Uterus (tissue), 2 donors: ENCODE measurements at regions not wholly inside any gene's neighbourhood (a gene's known extent, or its start where the extent isn't known, plus 50 kb on each side); places are given as distances from the start of the nearest gene placed in this dataset.

Experiments used
- POLR2A ChIP-seq, 2 donors: fragments of 450-650 bp; IDR thresholded peaks; one replicate each; pipeline ENCODE4 v1.6.1; 2016; ENCODE audit warnings: antibody characterized with exemption in 2 of 2, mild to moderate bottlenecking in 1 of 2, moderate library complexity in 1 of 2
- TF ChIP-seq, protein P1 (sequence below), 4 experiments: fragments of 200-600 bp in 2 of 4; fragments of 450-650 bp in 2 of 4; sonication (generic) in 2 of 4; IDR thresholded peaks; one replicate each; pipeline ENCODE4 v1.5.1; 2016 to 2019; ENCODE audit warnings: antibody characterized with exemption in 4 of 4, mild to moderate bottlenecking in 2 of 4, moderate library complexity in 1 of 4

DNA sequence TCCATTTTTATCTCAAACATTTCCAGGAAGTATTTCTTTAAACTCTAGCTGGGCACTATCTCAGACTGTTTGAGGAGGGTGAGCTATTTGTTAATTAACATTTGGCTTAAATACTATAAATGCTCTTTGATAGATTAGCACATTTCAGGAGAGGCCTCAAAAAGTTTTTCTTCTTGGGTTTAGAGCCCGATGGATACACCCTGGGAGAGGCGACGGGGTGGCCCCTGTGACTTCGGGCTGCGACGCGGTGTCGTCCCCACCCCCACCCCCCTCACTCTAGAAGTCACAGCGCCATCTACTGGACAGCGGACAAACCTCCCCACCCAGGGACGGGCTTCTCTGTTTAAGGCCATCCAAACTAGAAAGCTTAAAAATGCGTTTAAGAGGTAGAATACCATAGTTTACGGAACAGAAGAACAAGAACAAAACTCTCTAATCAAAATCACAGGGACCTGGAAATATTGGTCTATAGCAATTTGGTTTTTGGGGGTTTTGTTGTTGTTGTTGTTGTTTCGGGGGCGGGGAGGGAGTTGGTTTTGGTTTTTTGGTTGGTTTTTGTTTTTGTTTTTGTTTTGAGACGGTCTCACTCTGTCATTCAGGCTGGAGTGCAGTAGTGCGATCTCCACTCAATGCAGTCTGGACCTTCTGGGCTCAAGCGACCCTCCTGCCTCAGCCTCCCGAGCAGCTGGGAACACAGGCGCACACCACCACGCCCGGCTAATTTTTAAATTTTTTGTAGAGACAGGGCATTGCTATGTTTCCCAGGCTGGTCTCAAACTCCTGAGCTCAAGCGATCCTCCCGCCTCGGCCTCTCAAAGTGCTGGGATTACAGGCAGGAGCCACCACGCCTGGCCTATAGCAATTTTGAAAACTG is 254.4 kb downstream of the C16orf95 start:
- TF ChIP-seq, protein P1, sequence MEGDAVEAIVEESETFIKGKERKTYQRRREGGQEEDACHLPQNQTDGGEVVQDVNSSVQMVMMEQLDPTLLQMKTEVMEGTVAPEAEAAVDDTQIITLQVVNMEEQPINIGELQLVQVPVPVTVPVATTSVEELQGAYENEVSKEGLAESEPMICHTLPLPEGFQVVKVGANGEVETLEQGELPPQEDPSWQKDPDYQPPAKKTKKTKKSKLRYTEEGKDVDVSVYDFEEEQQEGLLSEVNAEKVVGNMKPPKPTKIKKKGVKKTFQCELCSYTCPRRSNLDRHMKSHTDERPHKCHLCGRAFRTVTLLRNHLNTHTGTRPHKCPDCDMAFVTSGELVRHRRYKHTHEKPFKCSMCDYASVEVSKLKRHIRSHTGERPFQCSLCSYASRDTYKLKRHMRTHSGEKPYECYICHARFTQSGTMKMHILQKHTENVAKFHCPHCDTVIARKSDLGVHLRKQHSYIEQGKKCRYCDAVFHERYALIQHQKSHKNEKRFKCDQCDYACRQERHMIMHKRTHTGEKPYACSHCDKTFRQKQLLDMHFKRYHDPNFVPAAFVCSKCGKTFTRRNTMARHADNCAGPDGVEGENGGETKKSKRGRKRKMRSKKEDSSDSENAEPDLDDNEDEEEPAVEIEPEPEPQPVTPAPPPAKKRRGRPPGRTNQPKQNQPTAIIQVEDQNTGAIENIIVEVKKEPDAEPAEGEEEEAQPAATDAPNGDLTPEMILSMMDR (IDR thresholded peaks at IDR 0.05): peak; percentile 29 to 52 (median 39)
- TF ChIP-seq POLR2A (IDR thresholded peaks at IDR 0.05): no peak
